ENCODE measurements at regions not wholly inside any gene's neighbourhood (a gene's known extent, or its start where the extent isn't known, plus 50 kb on each side); places are given as distances from the start of the nearest gene placed in this dataset.

DNA sequence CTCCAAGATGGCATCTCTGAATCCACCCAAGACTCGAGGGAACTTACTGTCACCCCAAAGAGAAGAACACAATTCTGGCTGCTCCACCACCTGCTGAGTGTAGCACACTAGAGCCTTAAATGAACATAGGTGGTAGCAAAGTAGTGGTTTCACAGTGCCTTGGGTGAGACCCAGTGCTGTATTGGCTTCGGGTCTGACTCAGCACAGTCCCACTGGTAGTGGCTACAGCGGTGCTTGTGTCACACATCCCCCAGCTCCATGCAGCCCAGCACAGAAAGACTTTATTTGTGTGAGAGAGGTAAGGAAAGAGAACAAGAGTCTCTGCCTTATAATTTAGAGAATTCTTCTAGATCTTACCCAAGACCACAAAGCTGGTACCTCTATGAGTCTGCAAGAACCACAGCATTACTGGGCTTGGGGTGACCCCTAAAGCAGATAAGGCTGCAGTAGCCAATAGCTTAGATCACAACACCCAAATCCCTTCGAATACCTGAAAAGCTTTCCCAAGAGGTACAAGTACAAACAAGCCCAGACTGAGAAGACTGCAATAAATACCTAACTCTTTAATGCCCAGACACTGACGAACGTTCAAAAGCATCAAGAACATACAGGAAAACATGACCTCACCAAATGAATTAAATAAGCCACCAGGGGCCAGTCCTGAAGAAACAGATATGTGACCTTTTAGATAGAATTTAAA, 83.3 kb upstream of the SLC38A4 start:
- Mint-ChIP-seq H3K4me3 (no peak overlapping the region), H3K4me1 (no peaks in the 10 kb centered on the region; the same call in 1 of the 2 replicates), H3K27me3 (ENCODE audit: low read depth) (no peaks in the 10 kb centered on the region), H3K27ac (no peak overlapping the region), H3K36me3 (no peaks in the 10 kb centered on the region; the same call in 1 of the 2 replicates), H3K9me3 (peaks cover 28% of the 10 kb centered on the region)
- ATAC-seq (no peak), DNase-seq (ENCODE audit: low spot score) (no peak)
- ChIA-PET CTCF (interaction anchor here (1.5 kb wide), 1 partner anchor 75 kb away, joined by 3 read pairs; no protein-coding TSS in a partner anchor), POLR2A (no interaction called here)
- TF ChIP-seq PRRX2 (CRISPR knock-in tag; IDR thresholded peaks at IDR 0.05) (no peak), KAT7 (CRISPR knock-in tag; IDR thresholded peaks at IDR 0.05; ENCODE audit: borderline replicate concordance) (no peak), FOXP1 (CRISPR knock-in tag; IDR thresholded peaks at IDR 0.05; ENCODE audit: borderline replicate concordance) (no peak), MXD4 (CRISPR knock-in tag; IDR thresholded peaks at IDR 0.05; ENCODE audit: borderline replicate concordance) (no peak), NFATC4 (CRISPR knock-in tag; IDR thresholded peaks at IDR 0.05) (no peak)
- TF ChIP-seq, protein P1, sequence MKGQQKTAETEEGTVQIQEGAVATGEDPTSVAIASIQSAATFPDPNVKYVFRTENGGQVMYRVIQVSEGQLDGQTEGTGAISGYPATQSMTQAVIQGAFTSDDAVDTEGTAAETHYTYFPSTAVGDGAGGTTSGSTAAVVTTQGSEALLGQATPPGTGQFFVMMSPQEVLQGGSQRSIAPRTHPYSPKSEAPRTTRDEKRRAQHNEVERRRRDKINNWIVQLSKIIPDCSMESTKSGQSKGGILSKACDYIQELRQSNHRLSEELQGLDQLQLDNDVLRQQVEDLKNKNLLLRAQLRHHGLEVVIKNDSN (CRISPR knock-in tag; IDR thresholded peaks at IDR 0.05) = no peak
- TF ChIP-seq, protein P2, sequence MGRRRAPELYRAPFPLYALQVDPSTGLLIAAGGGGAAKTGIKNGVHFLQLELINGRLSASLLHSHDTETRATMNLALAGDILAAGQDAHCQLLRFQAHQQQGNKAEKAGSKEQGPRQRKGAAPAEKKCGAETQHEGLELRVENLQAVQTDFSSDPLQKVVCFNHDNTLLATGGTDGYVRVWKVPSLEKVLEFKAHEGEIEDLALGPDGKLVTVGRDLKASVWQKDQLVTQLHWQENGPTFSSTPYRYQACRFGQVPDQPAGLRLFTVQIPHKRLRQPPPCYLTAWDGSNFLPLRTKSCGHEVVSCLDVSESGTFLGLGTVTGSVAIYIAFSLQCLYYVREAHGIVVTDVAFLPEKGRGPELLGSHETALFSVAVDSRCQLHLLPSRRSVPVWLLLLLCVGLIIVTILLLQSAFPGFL (CRISPR knock-in tag; IDR thresholded peaks at IDR 0.05; ENCODE audit: borderline replicate concordance) = no peak
- TF ChIP-seq, protein P3, sequence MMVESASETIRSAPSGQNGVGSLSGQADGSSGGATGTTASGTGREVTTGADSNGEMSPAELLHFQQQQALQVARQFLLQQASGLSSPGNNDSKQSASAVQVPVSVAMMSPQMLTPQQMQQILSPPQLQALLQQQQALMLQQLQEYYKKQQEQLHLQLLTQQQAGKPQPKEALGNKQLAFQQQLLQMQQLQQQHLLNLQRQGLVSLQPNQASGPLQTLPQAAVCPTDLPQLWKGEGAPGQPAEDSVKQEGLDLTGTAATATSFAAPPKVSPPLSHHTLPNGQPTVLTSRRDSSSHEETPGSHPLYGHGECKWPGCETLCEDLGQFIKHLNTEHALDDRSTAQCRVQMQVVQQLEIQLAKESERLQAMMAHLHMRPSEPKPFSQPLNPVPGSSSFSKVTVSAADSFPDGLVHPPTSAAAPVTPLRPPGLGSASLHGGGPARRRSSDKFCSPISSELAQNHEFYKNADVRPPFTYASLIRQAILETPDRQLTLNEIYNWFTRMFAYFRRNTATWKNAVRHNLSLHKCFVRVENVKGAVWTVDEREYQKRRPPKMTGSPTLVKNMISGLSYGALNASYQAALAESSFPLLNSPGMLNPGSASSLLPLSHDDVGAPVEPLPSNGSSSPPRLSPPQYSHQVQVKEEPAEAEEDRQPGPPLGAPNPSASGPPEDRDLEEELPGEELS (CRISPR knock-in tag; IDR thresholded peaks at IDR 0.05) = no peak
- TF ChIP-seq, protein P4, sequence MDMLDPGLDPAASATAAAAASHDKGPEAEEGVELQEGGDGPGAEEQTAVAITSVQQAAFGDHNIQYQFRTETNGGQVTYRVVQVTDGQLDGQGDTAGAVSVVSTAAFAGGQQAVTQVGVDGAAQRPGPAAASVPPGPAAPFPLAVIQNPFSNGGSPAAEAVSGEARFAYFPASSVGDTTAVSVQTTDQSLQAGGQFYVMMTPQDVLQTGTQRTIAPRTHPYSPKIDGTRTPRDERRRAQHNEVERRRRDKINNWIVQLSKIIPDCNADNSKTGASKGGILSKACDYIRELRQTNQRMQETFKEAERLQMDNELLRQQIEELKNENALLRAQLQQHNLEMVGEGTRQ (CRISPR knock-in tag; IDR thresholded peaks at IDR 0.05) = no peak

DNA sequence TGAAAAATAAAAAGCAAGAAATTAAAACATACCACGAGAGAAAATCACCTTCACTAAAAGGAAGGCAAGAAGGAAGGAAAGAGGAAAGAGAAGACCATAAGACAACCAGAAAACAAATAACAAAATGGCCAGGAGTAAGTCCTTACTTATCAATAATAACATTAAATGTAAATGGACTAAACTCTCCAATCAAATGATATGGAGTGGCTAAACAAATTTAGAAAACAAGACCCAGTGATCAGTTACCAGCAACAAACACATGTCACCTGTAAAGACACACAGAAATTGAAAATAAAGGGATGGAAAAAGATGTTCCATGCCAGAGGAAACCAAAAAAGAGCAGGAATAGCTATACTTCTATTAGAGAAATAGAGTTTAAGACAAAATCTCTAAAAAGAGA, 85.0 kb upstream of the SLC38A4 start:
- ATAC-seq (no peak), DNase-seq (ENCODE audit: low spot score) (no peak)
- Mint-ChIP-seq H3K9me3 (peaks cover 28% of the 10 kb centered on the region), H3K4me3 (no peak overlapping the region), H3K27ac (no peak overlapping the region), H3K27me3 (ENCODE audit: low read depth) (no peaks in the 10 kb centered on the region), H3K4me1 (no peaks in the 10 kb centered on the region), H3K36me3 (no peaks in the 10 kb centered on the region; the same call in 1 of the 2 replicates)
- TF ChIP-seq MYBL2 (CRISPR knock-in tag; IDR thresholded peaks at IDR 0.05) (no peak), CREB1 (CRISPR knock-in tag; IDR thresholded peaks at IDR 0.05) (no peak)
- ChIA-PET POLR2A (no interaction called here), CTCF (no interaction called here)

DNA sequence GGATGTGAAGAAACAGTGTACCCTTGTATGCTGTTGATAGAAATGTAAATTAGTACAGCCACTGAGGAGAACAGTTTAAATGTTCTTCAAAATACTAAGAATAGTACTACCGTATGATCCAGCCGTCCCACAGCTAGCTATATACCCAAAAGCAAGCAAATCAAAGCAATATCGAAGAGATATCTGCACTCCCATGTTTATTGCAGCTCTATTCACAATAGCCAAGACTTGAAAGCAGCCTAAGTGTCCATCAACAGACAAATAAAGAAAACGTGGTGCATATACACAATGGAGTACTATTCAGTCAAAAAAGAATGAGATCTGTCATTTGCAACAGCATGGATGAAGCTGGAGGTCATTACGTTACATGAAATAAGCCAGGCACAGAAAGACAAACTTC, 88.5 kb upstream of the SLC38A4 start:
- TF ChIP-seq, protein P5, sequence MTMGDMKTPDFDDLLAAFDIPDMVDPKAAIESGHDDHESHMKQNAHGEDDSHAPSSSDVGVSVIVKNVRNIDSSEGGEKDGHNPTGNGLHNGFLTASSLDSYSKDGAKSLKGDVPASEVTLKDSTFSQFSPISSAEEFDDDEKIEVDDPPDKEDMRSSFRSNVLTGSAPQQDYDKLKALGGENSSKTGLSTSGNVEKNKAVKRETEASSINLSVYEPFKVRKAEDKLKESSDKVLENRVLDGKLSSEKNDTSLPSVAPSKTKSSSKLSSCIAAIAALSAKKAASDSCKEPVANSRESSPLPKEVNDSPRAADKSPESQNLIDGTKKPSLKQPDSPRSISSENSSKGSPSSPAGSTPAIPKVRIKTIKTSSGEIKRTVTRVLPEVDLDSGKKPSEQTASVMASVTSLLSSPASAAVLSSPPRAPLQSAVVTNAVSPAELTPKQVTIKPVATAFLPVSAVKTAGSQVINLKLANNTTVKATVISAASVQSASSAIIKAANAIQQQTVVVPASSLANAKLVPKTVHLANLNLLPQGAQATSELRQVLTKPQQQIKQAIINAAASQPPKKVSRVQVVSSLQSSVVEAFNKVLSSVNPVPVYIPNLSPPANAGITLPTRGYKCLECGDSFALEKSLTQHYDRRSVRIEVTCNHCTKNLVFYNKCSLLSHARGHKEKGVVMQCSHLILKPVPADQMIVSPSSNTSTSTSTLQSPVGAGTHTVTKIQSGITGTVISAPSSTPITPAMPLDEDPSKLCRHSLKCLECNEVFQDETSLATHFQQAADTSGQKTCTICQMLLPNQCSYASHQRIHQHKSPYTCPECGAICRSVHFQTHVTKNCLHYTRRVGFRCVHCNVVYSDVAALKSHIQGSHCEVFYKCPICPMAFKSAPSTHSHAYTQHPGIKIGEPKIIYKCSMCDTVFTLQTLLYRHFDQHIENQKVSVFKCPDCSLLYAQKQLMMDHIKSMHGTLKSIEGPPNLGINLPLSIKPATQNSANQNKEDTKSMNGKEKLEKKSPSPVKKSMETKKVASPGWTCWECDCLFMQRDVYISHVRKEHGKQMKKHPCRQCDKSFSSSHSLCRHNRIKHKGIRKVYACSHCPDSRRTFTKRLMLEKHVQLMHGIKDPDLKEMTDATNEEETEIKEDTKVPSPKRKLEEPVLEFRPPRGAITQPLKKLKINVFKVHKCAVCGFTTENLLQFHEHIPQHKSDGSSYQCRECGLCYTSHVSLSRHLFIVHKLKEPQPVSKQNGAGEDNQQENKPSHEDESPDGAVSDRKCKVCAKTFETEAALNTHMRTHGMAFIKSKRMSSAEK (CRISPR knock-in tag; IDR thresholded peaks at IDR 0.05; ENCODE audit: borderline replicate concordance) = no peak
- TF ChIP-seq, protein P6, sequence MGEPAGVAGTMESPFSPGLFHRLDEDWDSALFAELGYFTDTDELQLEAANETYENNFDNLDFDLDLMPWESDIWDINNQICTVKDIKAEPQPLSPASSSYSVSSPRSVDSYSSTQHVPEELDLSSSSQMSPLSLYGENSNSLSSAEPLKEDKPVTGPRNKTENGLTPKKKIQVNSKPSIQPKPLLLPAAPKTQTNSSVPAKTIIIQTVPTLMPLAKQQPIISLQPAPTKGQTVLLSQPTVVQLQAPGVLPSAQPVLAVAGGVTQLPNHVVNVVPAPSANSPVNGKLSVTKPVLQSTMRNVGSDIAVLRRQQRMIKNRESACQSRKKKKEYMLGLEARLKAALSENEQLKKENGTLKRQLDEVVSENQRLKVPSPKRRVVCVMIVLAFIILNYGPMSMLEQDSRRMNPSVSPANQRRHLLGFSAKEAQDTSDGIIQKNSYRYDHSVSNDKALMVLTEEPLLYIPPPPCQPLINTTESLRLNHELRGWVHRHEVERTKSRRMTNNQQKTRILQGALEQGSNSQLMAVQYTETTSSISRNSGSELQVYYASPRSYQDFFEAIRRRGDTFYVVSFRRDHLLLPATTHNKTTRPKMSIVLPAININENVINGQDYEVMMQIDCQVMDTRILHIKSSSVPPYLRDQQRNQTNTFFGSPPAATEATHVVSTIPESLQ (CRISPR knock-in tag; IDR thresholded peaks at IDR 0.05) = no peak
- TF ChIP-seq JAZF1 (CRISPR knock-in tag; IDR thresholded peaks at IDR 0.05) = no peak
- no peak for TF ChIP-seq ZNF121 (CRISPR knock-in tag; IDR thresholded peaks at IDR 0.05)
- TF ChIP-seq, protein P7, sequence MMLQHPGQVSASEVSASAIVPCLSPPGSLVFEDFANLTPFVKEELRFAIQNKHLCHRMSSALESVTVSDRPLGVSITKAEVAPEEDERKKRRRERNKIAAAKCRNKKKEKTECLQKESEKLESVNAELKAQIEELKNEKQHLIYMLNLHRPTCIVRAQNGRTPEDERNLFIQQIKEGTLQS (CRISPR knock-in tag; conservative IDR thresholded peaks at IDR 0.05) = no peak
- TF ChIP-seq NFATC4 (CRISPR knock-in tag; IDR thresholded peaks at IDR 0.05) = no peak
- no peak for TF ChIP-seq ZNF396 (CRISPR knock-in tag; IDR thresholded peaks at IDR 0.05; ENCODE audit: borderline replicate concordance)
- ATAC-seq = no peak
- Mint-ChIP-seq H3K27me3 (ENCODE audit: low read depth) (no peaks in the 10 kb centered on the region), H3K9me3 (peaks cover 28% of the 10 kb centered on the region), H3K4me3 (no peak overlapping the region), H3K27ac (no peak overlapping the region), H3K36me3 (no peaks in the 10 kb centered on the region; the same call in 1 of the 2 replicates), H3K4me1 (no peaks in the 10 kb centered on the region)
- CTCF ChIA-PET = interaction anchor here (0.7 kb wide), 1 partner anchor 69 kb away, joined by 3 read pairs; no protein-coding TSS in a partner anchor
- POLR2A ChIA-PET = no interaction called here
- no peak for DNase-seq (ENCODE audit: low spot score)

Measured in WTC11 (cell line).